Tongue (tissue), 1 donor: ENCODE measurements at regions not wholly inside any gene's neighbourhood (a gene's known extent, or its start where the extent isn't known, plus 50 kb on each side); places are given as distances from the start of the nearest gene placed in this dataset.
"Not testable (repeated sequence)": the region's sequence is repeated elsewhere in the genome, so short reads cannot be mapped to it uniquely, and the experiment has no call there.

Experiments used
- DNase-seq: peaks from one replicate; pipeline ENCODE4 v3.0.0-alpha.2; 2015

GRCh38 chr9:84511651-84512050 lies 157.9 kb upstream of the NTRK2 start:
- no peak for DNase-seq

- no peak for DNase-seq
These were observed 157.0 kb upstream of the NTRK2 start for GRCh38 chr9:84512493-84512892.

- DNase-seq, result no peak
These were observed 156.1 kb upstream of the NTRK2 start for GRCh38 chr9:84513473-84513872.

- DNase-seq, result no peak
These were observed 155.6 kb upstream of the NTRK2 start for GRCh38 chr9:84513979-84514378.

GRCh38 chr9:84514421-84514820 lies 155.1 kb upstream of the NTRK2 start:
- no peak for DNase-seq

- DNase-seq, result no peak
These were observed 152.5 kb upstream of the NTRK2 start for GRCh38 chr9:84517026-84517425.

GRCh38 chr9:84519413-84519812 lies 150.1 kb upstream of the NTRK2 start:
- no peak for DNase-seq

- DNase-seq, result no peak
These were observed 148.3 kb upstream of the NTRK2 start for GRCh38 chr9:84521208-84521607.

- not testable (repeated sequence) for DNase-seq
These were observed 143.3 kb upstream of the NTRK2 start for GRCh38 chr9:84526211-84526610.

- DNase-seq, result not testable (repeated sequence)
These were observed 142.3 kb upstream of the NTRK2 start for GRCh38 chr9:84527060-84527720.

- not testable (repeated sequence) for DNase-seq
These were observed 133.6 kb upstream of the NTRK2 start for GRCh38 chr9:84535973-84536372.

- DNase-seq, result no peak
These were observed 130.7 kb upstream of the NTRK2 start for GRCh38 chr9:84538879-84539278.

GRCh38 chr9:84542554-84542953 lies 127.0 kb upstream of the NTRK2 start:
- no peak for DNase-seq

GRCh38 chr9:84554069-84554664 lies 115.4 kb upstream of the NTRK2 start:
- no peak for DNase-seq

GRCh38 chr9:84556556-84556955 lies 113.0 kb upstream of the NTRK2 start:
- no peak for DNase-seq

GRCh38 chr9:84557751-84558150 lies 111.8 kb upstream of the NTRK2 start:
- DNase-seq, result no peak

GRCh38 chr9:84563691-84564090 lies 105.8 kb upstream of the NTRK2 start:
- no peak for DNase-seq

- DNase-seq, result peak; percentile 52
These were observed 101.7 kb upstream of the NTRK2 start for GRCh38 chr9:84567805-84568204.

GRCh38 chr9:84570482-84571154 lies 98.9 kb upstream of the NTRK2 start:
- no peak for DNase-seq

- DNase-seq, result no peak
These were observed 96.4 kb upstream of the NTRK2 start for GRCh38 chr9:84573083-84573482.

- no peak for DNase-seq
These were observed 93.8 kb upstream of the NTRK2 start for GRCh38 chr9:84575705-84576104.

GRCh38 chr9:84583866-84584265 lies 85.7 kb upstream of the NTRK2 start:
- DNase-seq, result no peak

- DNase-seq, result no peak
These were observed 82.9 kb upstream of the NTRK2 start for GRCh38 chr9:84586662-84587061.

GRCh38 chr9:84587153-84587552 lies 82.4 kb upstream of the NTRK2 start:
- no peak for DNase-seq
